HL-60/S4 treated with retinoic acid at 250 ng/mL for 4 days and 3 days (cell line): ENCODE measurements at regions not wholly inside any gene's neighbourhood (a gene's known extent, or its start where the extent isn't known, plus 50 kb on each side); places are given as distances from the start of the nearest gene placed in this dataset.
"Not testable (repeated sequence)": the region's sequence is repeated elsewhere in the genome, so short reads cannot be mapped to it uniquely, and the experiment has no call there.

Experiments
- in situ Hi-C: fragments of 300-500 bp; cut with MboI; formaldehyde crosslinking; loops from 2 replicates; pipeline ENCODE4 v1.7.0; 2022; ENCODE audit warnings: low sequenced_read_pairs

GRCh38 chr11:122209619-122210366, 93.8 kb upstream of the BLID start:
- in situ Hi-C loops = loop anchor here (10.0 to 25.0 kb wide), 2 partner anchors 295 to 547 kb away; no protein-coding TSS in a partner anchor

DNA sequence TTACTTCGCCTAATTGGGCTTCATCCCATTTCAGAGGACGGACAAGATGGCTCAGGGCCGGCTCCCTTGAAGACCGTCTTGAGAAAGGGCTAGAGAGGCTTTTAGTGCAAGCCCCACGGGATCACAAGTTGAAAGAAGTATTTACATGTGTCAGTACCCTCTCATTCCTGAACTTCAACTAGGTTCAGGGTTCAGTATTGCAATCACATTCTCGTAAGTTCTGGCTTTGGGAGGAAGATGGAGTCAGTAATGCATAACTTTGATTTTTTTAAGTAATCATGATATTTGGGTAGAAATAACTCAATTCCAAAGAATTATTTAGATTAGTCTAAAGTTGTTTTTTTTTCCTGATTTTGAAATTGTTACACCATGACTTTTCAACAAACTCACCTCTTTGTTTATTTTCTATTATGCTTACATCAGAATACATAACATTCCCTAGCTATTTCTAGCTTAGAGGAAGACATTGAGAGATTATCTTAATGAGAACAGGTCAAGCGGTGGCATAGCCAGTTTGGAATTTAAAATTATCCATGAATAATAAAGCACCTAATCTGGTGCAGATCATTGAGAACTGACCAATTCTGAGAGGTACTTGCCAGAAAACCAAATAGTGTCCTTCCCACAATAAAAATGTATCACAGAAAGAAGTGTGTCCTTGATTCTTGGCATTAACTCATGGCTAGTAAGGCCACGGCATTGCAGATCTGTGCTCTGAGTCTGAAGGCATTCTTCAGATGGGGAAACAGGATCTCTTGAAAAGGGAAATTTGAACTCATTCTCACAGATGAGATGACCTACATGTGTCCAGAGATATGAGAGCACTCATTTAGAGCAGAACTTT, 92.1 kb upstream of the BLID start:
- in situ Hi-C loops = loop anchor here (25.0 kb wide), 1 partner anchor 546 kb away; no protein-coding TSS in a partner anchor

GRCh38 chr11:122207505-122207904, 91.5 kb upstream of the BLID start:
- in situ Hi-C loops = loop anchor here (25.0 kb wide), 1 partner anchor 545 kb away; no protein-coding TSS in a partner anchor

DNA sequence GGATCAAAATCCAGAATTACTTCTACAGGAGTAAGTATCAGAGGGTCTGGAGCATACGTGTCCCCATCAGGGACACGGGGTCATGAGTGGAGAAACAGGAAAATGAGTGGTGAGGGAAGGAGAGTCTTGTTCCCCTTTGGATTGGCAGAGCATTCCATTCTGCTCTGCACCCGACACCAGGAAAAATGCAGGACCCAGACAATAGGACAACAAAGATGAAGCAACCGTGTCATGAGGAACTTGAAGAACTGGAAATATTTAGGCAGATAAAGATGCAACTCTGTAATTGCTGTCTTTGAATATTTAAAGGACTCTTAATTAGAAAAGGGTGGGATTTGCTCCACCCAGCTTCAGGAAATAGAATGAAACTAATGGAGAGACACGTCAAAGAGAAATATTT, 89.0 kb upstream of the BLID start:
- in situ Hi-C loops = loop anchor here (25.0 kb wide), 1 partner anchor 543 kb away; no protein-coding TSS in a partner anchor

GRCh38 chr11:122204206-122204605, 88.2 kb upstream of the BLID start:
- in situ Hi-C loops = loop anchor here (25.0 kb wide), 1 partner anchor 542 kb away; no protein-coding TSS in a partner anchor

DNA sequence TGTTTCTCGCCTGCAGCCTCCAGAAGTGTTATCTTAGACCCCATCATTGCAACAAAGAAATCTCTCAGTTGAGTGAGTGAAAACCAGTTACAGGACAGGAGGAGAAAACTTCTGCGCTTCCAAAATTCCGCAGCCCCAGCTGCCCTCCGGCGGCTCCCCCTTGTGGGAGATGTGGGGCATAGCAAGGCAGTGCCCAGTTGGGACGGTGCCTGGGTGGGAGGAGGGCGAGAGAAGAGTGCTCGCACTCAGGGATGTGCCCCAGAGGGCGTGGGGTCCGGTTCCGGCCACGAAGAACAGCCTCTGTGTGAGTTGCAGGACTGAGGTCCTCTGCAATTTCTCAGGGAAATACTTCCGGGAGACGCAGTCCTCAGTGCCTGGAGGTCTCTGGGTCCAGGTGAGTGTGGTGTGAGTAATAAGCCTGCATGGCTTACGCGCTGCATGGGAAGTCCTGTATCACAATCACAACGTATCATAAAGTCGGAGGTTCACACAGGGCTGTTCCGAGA, 87.0 kb upstream of the BLID start:
- in situ Hi-C loops = loop anchor here (25.0 kb wide), 1 partner anchor 541 kb away; no protein-coding TSS in a partner anchor

DNA sequence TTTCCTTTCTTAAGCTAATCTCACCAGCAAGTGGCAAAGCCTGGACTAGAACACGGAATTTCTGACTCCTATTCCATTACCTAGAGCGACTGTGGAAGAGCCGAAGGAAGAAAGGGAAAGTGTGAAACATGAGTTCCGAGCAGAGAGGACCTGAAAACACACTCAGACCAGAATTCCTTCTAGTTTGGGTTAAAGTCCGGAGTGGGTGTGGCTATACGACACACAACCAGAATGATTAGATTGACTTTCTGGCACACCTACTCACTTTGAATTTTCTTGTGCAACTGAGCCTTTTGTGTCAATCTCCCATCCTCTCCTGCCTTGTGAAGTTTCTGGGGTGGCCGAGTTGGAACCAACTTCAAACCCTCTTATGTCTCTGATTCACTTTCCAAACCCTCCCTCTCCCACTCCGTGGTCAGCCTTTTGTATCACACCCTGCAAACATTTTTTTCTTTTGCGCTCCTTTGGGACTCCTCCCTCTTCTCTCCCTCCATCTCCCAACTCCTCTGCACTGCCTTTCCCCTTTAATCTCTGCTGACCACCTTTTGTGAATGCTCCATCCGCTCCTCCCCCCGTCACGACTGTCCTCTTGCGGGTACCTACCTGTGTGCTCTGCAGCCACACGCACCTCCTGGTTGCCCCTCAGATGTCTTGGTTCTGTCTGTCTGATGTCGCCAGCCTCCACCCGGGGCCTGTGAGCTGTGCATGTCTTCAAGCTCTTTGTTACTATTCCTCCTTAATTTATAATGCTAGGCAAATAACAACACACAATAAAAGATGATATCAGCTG, 86.3 kb upstream of the BLID start:
- in situ Hi-C loops = loop anchor here (25.0 kb wide), 1 partner anchor 540 kb away; no protein-coding TSS in a partner anchor

DNA sequence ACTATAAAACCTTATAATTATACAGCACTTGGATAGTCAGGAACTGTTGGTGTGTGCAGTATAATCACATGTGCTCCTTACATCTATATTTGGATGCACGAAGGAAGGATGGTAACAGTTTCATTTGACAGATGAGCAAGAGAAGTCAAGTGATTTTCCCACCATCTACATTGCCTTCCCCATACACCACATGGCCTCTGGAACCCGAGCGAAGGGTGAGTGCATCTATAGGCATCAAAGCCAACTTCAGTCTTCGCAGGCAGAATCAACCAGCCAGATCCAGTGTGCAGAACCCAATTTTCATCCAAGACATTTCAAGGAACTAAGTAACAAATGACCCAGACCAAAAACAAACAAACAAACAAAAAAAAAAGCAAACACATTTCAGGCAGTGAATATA, 85.1 kb upstream of the BLID start:
- in situ Hi-C loops = loop anchor here (25.0 kb wide), 1 partner anchor 539 kb away; no protein-coding TSS in a partner anchor

DNA sequence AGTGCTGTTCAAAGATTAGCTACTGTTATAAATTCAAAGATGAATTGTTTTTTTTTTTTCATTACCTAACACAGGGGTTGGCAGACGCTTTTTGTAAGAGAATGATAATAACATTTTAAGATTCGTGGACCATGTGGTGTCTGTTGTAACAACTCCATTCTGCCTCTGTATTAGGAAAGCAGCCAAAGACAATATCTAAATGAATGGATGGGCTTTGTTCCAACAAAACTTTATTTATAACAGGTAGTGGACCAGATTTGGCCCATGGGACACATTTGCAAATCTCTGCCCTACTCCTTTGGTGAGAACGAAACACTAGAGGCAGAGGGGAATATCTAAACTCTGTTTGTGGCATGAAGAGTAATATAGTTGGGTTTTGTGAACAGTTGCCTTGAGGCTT, 83.6 kb upstream of the BLID start:
- in situ Hi-C loops = loop anchor here (25.0 kb wide), 1 partner anchor 537 kb away; no protein-coding TSS in a partner anchor

GRCh38 chr11:122198291-122198983, 82.4 kb upstream of the BLID start:
- in situ Hi-C loops = no loop called here

DNA sequence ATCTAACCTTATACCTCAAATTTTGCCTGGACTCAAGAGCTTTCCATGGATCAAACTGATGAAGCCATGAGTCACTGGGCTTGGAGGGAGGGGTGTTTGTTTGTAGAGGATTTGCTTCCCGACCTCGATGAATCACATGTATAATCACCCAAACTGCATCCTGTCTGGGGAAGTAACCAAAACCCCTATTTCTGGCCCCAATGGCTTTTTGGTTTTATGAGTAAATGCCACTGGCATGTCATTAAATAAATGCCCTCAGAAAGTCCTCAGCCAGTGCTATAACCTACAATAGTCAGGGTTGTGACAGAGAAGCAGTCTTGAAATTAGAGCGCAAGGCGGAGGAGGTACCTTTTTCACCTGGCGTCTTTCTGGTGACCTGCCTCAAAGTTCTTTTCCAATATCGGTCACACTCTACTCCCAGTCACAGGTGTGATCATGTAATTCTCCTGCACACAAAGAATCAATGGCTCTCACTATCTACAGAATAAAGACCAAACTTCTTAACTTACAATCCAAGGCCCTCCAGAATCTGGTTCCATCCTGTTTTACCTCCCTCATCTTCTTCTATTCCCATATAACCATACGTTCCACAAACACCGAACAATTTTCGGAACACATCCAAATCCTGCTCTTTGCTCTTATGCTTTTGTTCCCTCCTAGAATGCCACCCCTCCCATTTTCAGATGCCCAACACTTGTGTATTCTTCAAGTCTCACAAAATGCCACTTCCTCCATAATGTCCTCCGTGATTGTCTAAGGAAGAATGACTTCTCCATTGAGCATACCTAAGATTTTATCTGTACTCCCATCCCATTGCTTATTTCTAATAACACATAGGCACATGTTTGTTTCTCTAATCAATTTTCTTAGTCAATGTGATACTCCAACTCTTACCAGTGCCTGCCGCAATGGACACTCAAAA, 81.3 kb upstream of the BLID start:
- in situ Hi-C loops = no loop called here

DNA sequence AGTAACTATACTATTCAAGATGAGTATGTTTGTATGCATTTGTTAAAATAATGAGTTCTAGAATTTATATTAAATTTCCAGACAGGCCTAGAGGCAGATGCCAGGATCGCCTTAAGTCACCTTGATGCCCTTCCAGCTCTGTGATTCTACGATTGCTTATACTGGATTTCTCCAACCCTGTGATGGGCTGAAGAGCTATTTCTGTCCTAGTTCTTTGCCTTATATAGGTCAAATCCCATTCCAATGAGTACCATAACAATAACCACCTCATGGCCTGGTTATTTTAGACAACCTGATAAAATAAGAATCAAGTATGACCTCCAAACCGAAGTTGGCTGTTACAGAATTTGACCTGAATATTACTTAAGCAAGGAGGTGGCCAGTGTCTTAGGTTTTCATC, 79.8 kb upstream of the BLID start:
- in situ Hi-C loops = no loop called here

GRCh38 chr11:122193881-122194480, 78.0 kb upstream of the BLID start:
- in situ Hi-C loops = not testable (repeated sequence)

DNA sequence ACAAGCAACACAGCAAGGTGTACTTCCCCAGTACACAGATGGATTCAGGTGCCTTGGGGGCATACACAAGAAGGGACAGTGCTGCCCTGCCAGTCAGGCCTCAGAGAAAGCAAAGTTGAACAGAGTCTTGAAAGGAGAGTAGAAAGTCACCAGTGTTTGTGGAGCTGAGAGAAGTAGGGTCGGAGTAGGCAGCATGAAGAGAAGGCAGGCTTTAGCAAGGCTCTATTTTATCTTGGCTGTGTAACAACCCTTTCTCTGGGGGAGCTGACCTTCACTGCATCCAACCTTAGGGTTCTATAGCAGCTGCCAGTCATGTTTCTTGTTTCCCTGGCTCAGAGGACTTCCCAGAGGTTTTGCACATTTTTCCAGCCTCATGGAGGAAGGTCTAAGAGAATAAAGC, 77.4 kb upstream of the BLID start:
- in situ Hi-C loops = no loop called here

- in situ Hi-C loops = no loop called here
These were observed 76.7 kb upstream of the BLID start for GRCh38 chr11:122192634-122193255.

- in situ Hi-C loops = no loop called here
These were observed 74.8 kb upstream of the BLID start for GRCh38 chr11:122190768-122191167.

DNA sequence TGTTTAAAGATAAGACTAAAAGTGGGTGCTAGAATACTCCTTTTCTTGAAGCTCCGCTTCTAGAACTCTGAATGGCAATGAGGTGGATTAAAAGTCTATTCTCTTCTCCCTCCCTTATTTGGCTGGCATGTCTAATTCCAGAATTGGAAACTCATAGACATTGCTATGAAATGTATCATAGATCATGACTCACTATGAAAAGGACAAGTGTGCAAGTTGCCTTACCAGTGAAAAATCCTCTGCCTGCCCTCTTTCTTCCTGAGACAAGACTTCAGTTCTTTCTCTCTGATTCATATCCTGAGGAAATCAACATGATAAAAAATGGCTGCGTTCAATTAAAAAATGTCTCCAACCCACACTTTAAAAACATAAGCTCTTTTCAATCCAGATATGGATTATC, 73.2 kb upstream of the BLID start:
- in situ Hi-C loops = no loop called here
